OCI-LY3 (cell line): ENCODE measurements at regions not wholly inside any gene's neighbourhood (a gene's known extent, or its start where the extent isn't known, plus 50 kb on each side); places are given as distances from the start of the nearest gene placed in this dataset.
A peak's percentile ranks its signal among the peaks of the same experiment; 100 is the strongest.

Experiments used
- H2AFZ ChIP-seq: fragments of 200-600, 300-600 bp; shearing (Covaris generic); 2 replicates; pipeline ENCODE4 v1.6.0; 2014; ENCODE audit warnings: antibody characterized with exemption, low read depth, low read length
- H3K27ac ChIP-seq: fragments of 200-600, 300-600 bp; sonication (generic); 2 replicates; pipeline ENCODE4 v1.5.1; 2014; ENCODE audit warnings: mild to moderate bottlenecking, low read length, moderate library complexity, mixed read lengths
- H3K27me3 ChIP-seq: fragments of 200-600, 300-600 bp; sonication (generic); 2 replicates; pipeline ENCODE4 v1.6.1; 2014; ENCODE audit warnings: low read depth, low read length, mixed read lengths
- H3K36me3 ChIP-seq: fragments of 200-600, 300-600 bp; sonication (generic); replicated peaks from 2 replicates; pipeline ENCODE3; 2014; ENCODE audit warnings: low read depth, low read length, mixed read lengths
- H3K4me1 ChIP-seq: fragments of 300-600, 200-600 bp; sonication (generic); 2 replicates; pipeline ENCODE4 v1.6.1; 2014; ENCODE audit warnings: low read length, mixed read lengths
- H3K4me2 ChIP-seq: fragments of 200-600, 300-600 bp; sonication (generic); 2 replicates; pipeline ENCODE4 v1.6.1; 2014; ENCODE audit warnings: low read length, mixed read lengths
- H3K4me3 ChIP-seq: fragments of 300-600, 200-600 bp; sonication (generic); 2 replicates; pipeline ENCODE4 v1.5.1; 2014; ENCODE audit warnings: antibody characterized with exemption, mild to moderate bottlenecking, low read length, moderate library complexity
- H3K79me2 ChIP-seq: fragments of 300-600, 200-600 bp; shearing (Covaris generic); 2 replicates; pipeline ENCODE4 v1.6.1; 2014; ENCODE audit warnings: mild to moderate bottlenecking, low read length, mixed read lengths
- H3K9ac ChIP-seq: fragments of 300-600, 200-600 bp; shearing (Covaris generic); 2 replicates; pipeline ENCODE4 v1.6.0; 2014; ENCODE audit warnings: mild to moderate bottlenecking, low read length, moderate library complexity
- H3K9me3 ChIP-seq: fragments of 200-600, 300-600 bp; shearing (Covaris generic); 2 replicates; pipeline ENCODE4 v1.6.1; 2014; ENCODE audit warnings: low read length, mixed read lengths; ENCODE audit not compliant: insufficient read depth
- H4K20me1 ChIP-seq: fragments of 200-600, 300-600 bp; sonication (generic); 2 replicates; pipeline ENCODE4 v1.6.1; 2016; ENCODE audit warnings: low read length, mixed read lengths; ENCODE audit not compliant: insufficient read depth
- EZH2phosphoT487 ChIP-seq: fragments of 200-600 bp; shearing (Covaris generic); IDR thresholded peaks from 2 replicates; pipeline ENCODE4 v1.6.1; 2018; ENCODE audit warnings: antibody characterized with exemption, mixed run types, low read depth
- TF ChIP-seq, protein P1 (sequence below): fragments of 200-600, 300-600 bp; sonication (generic); IDR thresholded peaks from 2 replicates; pipeline ENCODE4 v1.5.1; 2014; ENCODE audit warnings: antibody characterized with exemption, low read length, low read depth

GRCh38 chr6:137953761-137954160, 86.7 kb downstream of the TNFAIP3 start:
- H3K36me3 ChIP-seq, result no peaks in the 10 kb centered on the region
- H3K27ac ChIP-seq, result no peak overlapping the region
- H3K4me2 ChIP-seq, result no peak overlapping the region
- TF ChIP-seq, protein P1, sequence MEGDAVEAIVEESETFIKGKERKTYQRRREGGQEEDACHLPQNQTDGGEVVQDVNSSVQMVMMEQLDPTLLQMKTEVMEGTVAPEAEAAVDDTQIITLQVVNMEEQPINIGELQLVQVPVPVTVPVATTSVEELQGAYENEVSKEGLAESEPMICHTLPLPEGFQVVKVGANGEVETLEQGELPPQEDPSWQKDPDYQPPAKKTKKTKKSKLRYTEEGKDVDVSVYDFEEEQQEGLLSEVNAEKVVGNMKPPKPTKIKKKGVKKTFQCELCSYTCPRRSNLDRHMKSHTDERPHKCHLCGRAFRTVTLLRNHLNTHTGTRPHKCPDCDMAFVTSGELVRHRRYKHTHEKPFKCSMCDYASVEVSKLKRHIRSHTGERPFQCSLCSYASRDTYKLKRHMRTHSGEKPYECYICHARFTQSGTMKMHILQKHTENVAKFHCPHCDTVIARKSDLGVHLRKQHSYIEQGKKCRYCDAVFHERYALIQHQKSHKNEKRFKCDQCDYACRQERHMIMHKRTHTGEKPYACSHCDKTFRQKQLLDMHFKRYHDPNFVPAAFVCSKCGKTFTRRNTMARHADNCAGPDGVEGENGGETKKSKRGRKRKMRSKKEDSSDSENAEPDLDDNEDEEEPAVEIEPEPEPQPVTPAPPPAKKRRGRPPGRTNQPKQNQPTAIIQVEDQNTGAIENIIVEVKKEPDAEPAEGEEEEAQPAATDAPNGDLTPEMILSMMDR, result no peak
- no peak for TF ChIP-seq EZH2phosphoT487
- H2AFZ ChIP-seq, result no peak overlapping the region
- no peaks in the 10 kb centered on the region for H3K79me2 ChIP-seq
- no peak overlapping the region for H3K9ac ChIP-seq
- H3K4me1 ChIP-seq, result peaks cover 46% of the 10 kb centered on the region
- no peak overlapping the region for H3K4me3 ChIP-seq
- no peaks in the 10 kb centered on the region for H4K20me1 ChIP-seq
- no peaks in the 10 kb centered on the region for H3K9me3 ChIP-seq
- no peaks in the 10 kb centered on the region for H3K27me3 ChIP-seq

- H3K9me3 ChIP-seq, result no peaks in the 10 kb centered on the region
- no peak overlapping the region for H3K4me2 ChIP-seq
- H3K79me2 ChIP-seq, result no peaks in the 10 kb centered on the region
- H2AFZ ChIP-seq, result no peak overlapping the region
- no peak overlapping the region for H3K4me3 ChIP-seq
- H4K20me1 ChIP-seq, result no peaks in the 10 kb centered on the region
- H3K4me1 ChIP-seq, result peaks cover 41% of the 10 kb centered on the region
- H3K27ac ChIP-seq, result no peak overlapping the region
- no peak overlapping the region for H3K9ac ChIP-seq
- no peaks in the 10 kb centered on the region for H3K36me3 ChIP-seq
- no peak for TF ChIP-seq EZH2phosphoT487
- TF ChIP-seq, protein P1, result no peak
- no peaks in the 10 kb centered on the region for H3K27me3 ChIP-seq
Measured at GRCh38 chr6:137954253-137954652, 87.2 kb downstream of the TNFAIP3 start.

DNA sequence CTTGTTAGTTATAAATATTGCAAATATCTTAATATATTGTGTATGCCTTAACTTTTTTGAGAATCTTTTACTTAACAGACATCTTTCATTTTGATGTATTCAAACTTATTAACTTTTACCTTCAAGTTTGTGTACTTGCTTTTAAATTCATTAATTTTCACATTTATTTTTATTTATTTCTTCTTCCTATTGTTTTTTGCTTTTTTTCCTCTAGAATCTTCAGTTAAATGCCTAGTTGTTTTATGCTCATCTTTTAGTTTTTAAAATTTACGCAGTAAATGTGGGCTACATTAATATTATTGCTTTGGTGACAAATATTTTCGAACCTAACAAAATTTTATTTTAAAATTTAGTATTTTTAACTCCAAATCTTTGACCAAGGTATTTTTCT, 89.0 kb downstream of the TNFAIP3 start:
- H3K27ac ChIP-seq, result no peak overlapping the region
- no peak overlapping the region for H2AFZ ChIP-seq
- no peak overlapping the region for H3K4me2 ChIP-seq
- H3K79me2 ChIP-seq, result no peaks in the 10 kb centered on the region
- H3K27me3 ChIP-seq, result no peaks in the 10 kb centered on the region
- no peak overlapping the region for H3K4me3 ChIP-seq
- peaks cover 23% of the 10 kb centered on the region for H3K4me1 ChIP-seq
- H4K20me1 ChIP-seq, result no peaks in the 10 kb centered on the region
- TF ChIP-seq, protein P1, result no peak
- TF ChIP-seq EZH2phosphoT487, result no peak
- H3K9me3 ChIP-seq, result no peaks in the 10 kb centered on the region
- no peaks in the 10 kb centered on the region for H3K36me3 ChIP-seq
- no peak overlapping the region for H3K9ac ChIP-seq

GRCh38 chr6:137957471-137957870, 90.4 kb downstream of the TNFAIP3 start:
- TF ChIP-seq, protein P1, result no peak
- TF ChIP-seq EZH2phosphoT487, result no peak
- no peak overlapping the region for H3K27ac ChIP-seq
- H3K4me1 ChIP-seq, result peaks cover 9% of the 10 kb centered on the region
- H3K27me3 ChIP-seq, result no peaks in the 10 kb centered on the region
- H3K79me2 ChIP-seq, result no peaks in the 10 kb centered on the region
- H3K4me2 ChIP-seq, result no peak overlapping the region
- no peaks in the 10 kb centered on the region for H3K9me3 ChIP-seq
- H3K4me3 ChIP-seq, result no peak overlapping the region
- 0 out of 2 replicates have a peak overlapping the region, but pooled peaks have one; percentile 63 for H2AFZ ChIP-seq
- no peaks in the 10 kb centered on the region for H4K20me1 ChIP-seq
- H3K9ac ChIP-seq, result no peak overlapping the region
- H3K36me3 ChIP-seq, result no peaks in the 10 kb centered on the region
